H9 (cell line): ENCODE measurements at regions not wholly inside any gene's neighbourhood (a gene's known extent, or its start where the extent isn't known, plus 50 kb on each side); places are given as distances from the start of the nearest gene placed in this dataset.

ENCODE experiments used
- DNase-seq: peaks from one replicate; pipeline ENCODE4 v3.0.0-alpha.2; 2017
- H2AFZ ChIP-seq: one replicate; pipeline ENCODE4 v1.6.1; 2013; ENCODE audit warnings: mild to moderate bottlenecking, low read length, control low read depth, moderate library complexity
- H2AK5ac ChIP-seq: 2 replicates; pipeline ENCODE4 v1.6.1; 2013; ENCODE audit warnings: low read length, control low read depth, mixed read lengths; ENCODE audit not compliant: insufficient read length
- H2BK120ac ChIP-seq: one replicate; pipeline ENCODE4 v1.6.1; 2013; ENCODE audit warnings: low read depth, mild to moderate bottlenecking, low read length, control low read depth, inconsistent platforms; ENCODE audit not compliant: poor library complexity, severe bottlenecking
- H2BK12ac ChIP-seq: 2 replicates; pipeline ENCODE4 v1.6.1; 2013; ENCODE audit warnings: low read length, control low read depth, mixed read lengths, low read depth; ENCODE audit not compliant: insufficient read length
- H2BK15ac ChIP-seq: 2 replicates; pipeline ENCODE4 v1.6.1; 2013; ENCODE audit warnings: low read depth, low read length, control low read depth
- H2BK20ac ChIP-seq: one replicate; pipeline ENCODE4 v1.6.1; 2013; ENCODE audit warnings: low read depth, mild to moderate bottlenecking, low read length, control low read depth, inconsistent platforms; ENCODE audit not compliant: poor library complexity, severe bottlenecking
- H2BK5ac ChIP-seq: 2 replicates; pipeline ENCODE4 v1.6.1; 2013; ENCODE audit warnings: low read length, control low read depth, mixed read lengths; ENCODE audit not compliant: insufficient read length
- H3K14ac ChIP-seq: 2 replicates; pipeline ENCODE4 v1.6.1; 2013; ENCODE audit warnings: low read length, control low read depth; ENCODE audit not compliant: insufficient read depth
- H3K18ac ChIP-seq: 2 replicates; pipeline ENCODE4 v1.6.1; 2013; ENCODE audit warnings: low read depth, mild to moderate bottlenecking, mixed read lengths, low read length, control low read depth; ENCODE audit not compliant: insufficient read length
- H3K23ac ChIP-seq: 2 replicates; pipeline ENCODE4 v1.6.1; 2013; ENCODE audit warnings: low read length, control low read depth, mixed read lengths, low read depth; ENCODE audit not compliant: insufficient read length
- H3K23me2 ChIP-seq: 2 replicates; pipeline ENCODE4 v1.6.1; 2013; ENCODE audit warnings: low read depth, mild to moderate bottlenecking, mixed read lengths, low read length, control low read depth; ENCODE audit not compliant: insufficient read length, poor library complexity, severe bottlenecking
- H3K27ac ChIP-seq: 2 replicates; pipeline ENCODE4 v1.5.1; 2013; ENCODE audit warnings: low read length, control low read depth, mixed read lengths, low read depth; ENCODE audit not compliant: insufficient read length
- H3K27me3 ChIP-seq: 2 replicates; pipeline ENCODE4 v1.6.1; 2013; ENCODE audit warnings: low read length, control low read depth, inconsistent platforms; ENCODE audit not compliant: insufficient read depth
- H3K4ac ChIP-seq: 2 replicates; pipeline ENCODE4 v1.6.1; 2013; ENCODE audit warnings: low read depth, mild to moderate bottlenecking, control low read depth, inconsistent platforms, low read length, moderate library complexity
- H3K4me1 ChIP-seq: 2 replicates; pipeline ENCODE4 v1.6.1; 2013; ENCODE audit warnings: low read length, control low read depth, inconsistent platforms; ENCODE audit not compliant: insufficient read depth
- H3K4me2 ChIP-seq: 2 replicates; pipeline ENCODE4 v1.6.1; 2013; ENCODE audit warnings: low read length, control low read depth, mixed read lengths; ENCODE audit not compliant: insufficient read length, insufficient read depth
- H3K56ac ChIP-seq: 2 replicates; pipeline ENCODE4 v1.6.1; 2013; ENCODE audit warnings: low read depth, mild to moderate bottlenecking, mixed read lengths, low read length, control low read depth; ENCODE audit not compliant: insufficient read length
- H3K79me1 ChIP-seq: 2 replicates; pipeline ENCODE4 v1.6.1; 2013; ENCODE audit warnings: low read depth, mild to moderate bottlenecking, moderate library complexity, low read length, control low read depth, inconsistent platforms; ENCODE audit not compliant: insufficient read depth, poor library complexity, severe bottlenecking
- H3K79me2 ChIP-seq: 2 replicates; pipeline ENCODE4 v1.6.1; 2013; ENCODE audit warnings: low read length, control low read depth, inconsistent platforms; ENCODE audit not compliant: insufficient read depth
- H3K9ac ChIP-seq: 2 replicates; pipeline ENCODE4 v1.6.1; 2013; ENCODE audit warnings: low read length, control low read depth, mixed read lengths; ENCODE audit not compliant: insufficient read length; ENCODE audit errors: extremely low read depth
- H3K9me3 ChIP-seq: one replicate; pipeline ENCODE4 v1.6.1; 2013; ENCODE audit warnings: low read depth, low read length, inconsistent platforms; ENCODE audit not compliant: control insufficient read depth
- H3T11ph ChIP-seq: one replicate; pipeline ENCODE4 v1.6.1; 2013; ENCODE audit warnings: mild to moderate bottlenecking, low read length, control low read depth, inconsistent platforms
- H4K20me1 ChIP-seq: one replicate; pipeline ENCODE4 v1.6.1; 2013; ENCODE audit not compliant: control insufficient read depth, insufficient read length, insufficient read depth
- H4K5ac ChIP-seq: 2 replicates; pipeline ENCODE4 v1.6.1; 2013; ENCODE audit warnings: low read depth, mild to moderate bottlenecking, mixed read lengths, low read length, control low read depth; ENCODE audit not compliant: insufficient read length
- H4K8ac ChIP-seq: replicated peaks from 2 replicates; pipeline ENCODE4 v1.6.1; 2013; ENCODE audit warnings: low read length, control low read depth, mixed read lengths, low read depth; ENCODE audit not compliant: insufficient read length
- H4K91ac ChIP-seq: 2 replicates; pipeline ENCODE4 v1.6.1; 2013; ENCODE audit warnings: low read depth, mild to moderate bottlenecking, moderate library complexity, mixed read lengths, low read length, control low read depth; ENCODE audit not compliant: insufficient read length
- H3K27ac Mint-ChIP-seq, 3 experiments: 2 replicates in 2 of 3; 3 replicates in 1 of 3; pipeline ENCODE4 v1.8.0; 2020 to 2021; ENCODE audit warnings: mixed read lengths in 3 of 3, mild to moderate bottlenecking in 1 of 3, moderate library complexity in 1 of 3
- H3K27me3 Mint-ChIP-seq: 2 replicates; pipeline ENCODE4 v1.8.0; 2021; ENCODE audit warnings: low read depth, mild to moderate bottlenecking, moderate library complexity, mixed read lengths
- H3K36me3 Mint-ChIP-seq, 3 experiments: 2 replicates in 2 of 3; 3 replicates in 1 of 3; pipeline ENCODE4 v1.8.0; 2020 to 2021; ENCODE audit warnings: low read depth in 3 of 3, mixed read lengths in 3 of 3; ENCODE audit not compliant: insufficient read depth in 1 of 3
- H3K4me1 Mint-ChIP-seq, 2 experiments: 2 replicates each; pipeline ENCODE4 v1.8.0; 2020; ENCODE audit warnings: mixed read lengths in 2 of 2
- H3K4me3 Mint-ChIP-seq, 2 experiments: 2 replicates in 1 of 2; 3 replicates in 1 of 2; pipeline ENCODE4 v1.8.0; 2020 to 2021; ENCODE audit warnings: mild to moderate bottlenecking in 2 of 2, mixed read lengths in 2 of 2, moderate library complexity in 1 of 2
- H3K9me3 Mint-ChIP-seq, 2 experiments: 2 replicates in 1 of 2; 3 replicates in 1 of 2; pipeline ENCODE4 v1.8.0; 2020; ENCODE audit warnings: mild to moderate bottlenecking in 2 of 2, mixed read lengths in 2 of 2, moderate library complexity in 1 of 2
- CTCF ChIP-seq: fragments of 200-600 bp; sonication (generic); conservative IDR thresholded peaks from 3 replicates; pipeline ENCODE4 v1.8.0; 2021; ENCODE audit warnings: antibody characterized with exemption, mild to moderate bottlenecking
- WGBS: extraction: QIAGEN DNeasy Blood & Tissue Kit; methylation state at CpG from one replicate; pipeline ENCODE4 v1.1.7; 2013; ENCODE audit warnings: missing lambda C conversion rate, low lambda C conversion rate, mixed read lengths; ENCODE audit not compliant: insufficient read length; ENCODE audit errors: extremely low coverage; 5-methylcytosine and 5-hydroxymethylcytosine counted together

- DNase-seq: no peak
- Histone ChIP-seq H3K4ac (no peak overlapping the region), H2AK5ac (no peak overlapping the region), H3K23ac (no peak overlapping the region), H2BK20ac (no peak overlapping the region), H2BK15ac (no peak overlapping the region), H3K9ac (no peak overlapping the region), H3K79me1 (no peaks in the 10 kb centered on the region), H2AFZ (no peak overlapping the region), H3K56ac (no peak overlapping the region), H4K20me1 (no peaks in the 10 kb centered on the region), H3K4me1 (no peaks in the 10 kb centered on the region; the same call in 1 of the 2 replicates), H2BK5ac (no peak overlapping the region), H4K8ac (no peak overlapping the region), H4K91ac (no peak overlapping the region), H3K79me2 (no peaks in the 10 kb centered on the region), H3K27me3 (no peaks in the 10 kb centered on the region), H3K23me2 (no peaks in the 10 kb centered on the region), H3K4me2 (no peak overlapping the region), H4K5ac (no peak overlapping the region), H3K18ac (no peak overlapping the region), H2BK12ac (no peak overlapping the region), H3T11ph (no peak overlapping the region), H3K14ac (no peak overlapping the region), H3K27ac (no peak overlapping the region), H2BK120ac (no peak overlapping the region), H3K9me3 (no peaks in the 10 kb centered on the region)
- peaks cover 10 to 23% of the 10 kb centered on the region in 2 experiments for H3K4me1 Mint-ChIP-seq
- no CpG with 5 or more reads among the region's 5 CpGs for WGBS
- H3K27me3 Mint-ChIP-seq: peaks cover 11% of the 10 kb centered on the region
- no peak overlapping the region for H3K4me3 Mint-ChIP-seq
- H3K27ac Mint-ChIP-seq: no peak overlapping the region
- H3K9me3 Mint-ChIP-seq: peaks cover 10 to 15% of the 10 kb centered on the region in 2 experiments
- no peak for TF ChIP-seq CTCF
- peaks cover 0 to 5% (median 0%) of the 10 kb centered on the region in 3 experiments; a peak in 1 of 7 replicates for H3K36me3 Mint-ChIP-seq
Measured at GRCh38 chr9:129507805-129508204, 113.1 kb downstream of the C9orf50 start.
